Stimulated activated CD8-positive, alpha-beta memory T cell treated with anti-CD3 and anti-CD28 coated beads, Interleukin-2, amount 100 ng/mL, for 48 hours (primary cell): ENCODE measurements at regions not wholly inside any gene's neighbourhood (a gene's known extent, or its start where the extent isn't known, plus 50 kb on each side); places are given as distances from the start of the nearest gene placed in this dataset.

ENCODE experiments used
- DNase-seq, 2 donors: peaks; one replicate each; pipeline ENCODE4 v3.0.0-alpha.2; 2020; ENCODE audit warnings: low read depth in 2 of 2

DNA sequence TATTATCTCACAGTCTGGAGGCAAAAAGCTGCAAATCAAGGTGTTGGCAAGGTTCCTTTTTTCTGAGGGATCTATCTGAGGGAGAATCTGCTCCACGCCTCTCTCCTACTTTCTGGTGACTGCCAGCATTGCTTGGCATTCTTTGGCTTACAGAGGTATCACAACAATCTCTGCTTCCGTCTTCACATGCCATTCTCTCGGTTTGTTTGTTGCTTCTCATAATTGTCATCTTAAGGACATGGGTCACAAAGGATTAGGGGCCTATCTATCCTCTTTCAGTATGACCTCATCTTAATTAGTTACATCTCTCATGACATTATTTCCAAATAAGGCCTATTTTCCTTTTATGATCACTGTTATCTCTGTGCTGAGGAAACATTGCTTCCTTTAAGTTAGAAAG lies 345.0 kb downstream of the FOXG1 start:
- no peak for DNase-seq

- DNase-seq, result no peak
These were observed 356.4 kb downstream of the FOXG1 start for GRCh38 chr14:29123017-29123416.

DNA sequence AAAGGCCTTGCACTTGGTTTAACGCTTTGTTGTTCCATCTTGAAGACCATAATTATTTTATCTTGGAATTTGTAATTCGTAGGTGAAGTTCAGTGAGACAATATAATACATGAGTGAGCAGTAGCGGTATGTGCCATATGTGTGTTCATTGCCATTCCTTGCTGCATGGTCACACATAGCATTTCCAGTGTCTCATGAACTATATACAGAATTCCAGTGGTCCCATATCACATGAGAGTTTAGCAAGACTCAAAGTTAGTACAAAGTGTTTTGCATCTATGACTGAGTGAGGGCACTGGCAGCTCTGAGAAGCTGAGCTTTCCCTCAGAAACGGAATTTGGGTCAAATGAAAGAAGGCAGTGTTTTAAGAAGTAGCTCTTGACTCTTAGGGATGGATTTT lies 359.8 kb downstream of the FOXG1 start:
- no peak for DNase-seq

DNA sequence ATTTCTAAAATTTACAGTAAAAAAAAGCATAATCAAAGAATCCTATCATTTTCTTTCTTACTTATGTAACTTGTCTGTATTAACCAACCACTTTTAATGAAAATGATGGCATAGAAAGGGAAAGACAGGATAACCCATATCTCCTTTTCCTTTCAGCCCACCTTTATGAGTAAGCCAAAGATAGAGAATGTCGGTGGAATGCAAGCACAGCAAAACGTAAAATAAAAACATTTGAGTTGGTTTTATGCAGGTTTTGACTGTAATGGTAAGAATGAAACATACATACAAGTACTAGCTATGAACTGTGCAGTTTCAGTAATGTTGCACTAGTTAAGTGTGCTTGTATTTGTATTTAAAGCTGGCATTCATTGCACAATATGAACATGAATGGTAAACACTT lies 360.3 kb downstream of the FOXG1 start:
- DNase-seq, result no peak

DNA sequence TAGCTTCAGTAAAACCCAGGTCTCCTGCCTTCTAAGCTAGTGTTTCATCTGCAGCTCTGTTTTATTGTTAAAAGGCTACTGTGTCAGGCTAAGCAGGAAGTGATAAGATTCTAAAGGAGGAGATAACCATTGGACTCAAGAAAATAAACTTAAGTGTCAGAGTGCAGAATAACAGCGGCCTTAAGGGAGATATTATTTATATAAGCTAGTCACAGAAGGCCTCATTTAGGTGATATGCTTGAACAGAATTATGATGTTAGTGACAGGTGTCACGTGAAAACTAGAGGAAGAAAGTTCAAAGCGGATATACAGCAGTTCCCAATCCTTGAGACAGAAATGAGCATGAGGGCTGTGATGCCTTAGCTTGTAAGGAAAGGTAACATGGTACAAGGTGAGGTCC lies 373.4 kb downstream of the FOXG1 start:
- no peak for DNase-seq

DNA sequence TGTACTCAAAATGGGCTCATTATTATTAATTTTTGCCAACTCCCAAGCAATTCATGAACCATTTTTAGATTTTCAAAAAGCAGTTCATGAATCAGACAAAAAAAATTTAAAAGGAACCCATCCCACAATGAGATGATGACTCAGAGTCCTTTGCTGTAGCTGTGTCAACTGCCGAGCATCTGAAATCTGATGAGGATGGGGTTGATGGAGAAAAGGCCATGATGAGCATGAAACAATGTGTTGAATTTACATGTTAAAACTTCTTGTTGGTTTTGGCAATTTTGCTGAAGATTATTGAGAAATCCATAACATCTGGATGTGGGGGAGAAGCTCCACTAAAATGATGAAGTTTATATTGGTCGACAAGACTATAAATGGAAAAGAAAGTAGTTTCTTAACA lies 378.0 kb downstream of the FOXG1 start:
- no peak for DNase-seq

- DNase-seq, result no peak
These were observed 381.6 kb downstream of the FOXG1 start for GRCh38 chr14:29148221-29148620.

- no peak for DNase-seq
These were observed 383.2 kb downstream of the FOXG1 start for GRCh38 chr14:29149798-29150197.

DNA sequence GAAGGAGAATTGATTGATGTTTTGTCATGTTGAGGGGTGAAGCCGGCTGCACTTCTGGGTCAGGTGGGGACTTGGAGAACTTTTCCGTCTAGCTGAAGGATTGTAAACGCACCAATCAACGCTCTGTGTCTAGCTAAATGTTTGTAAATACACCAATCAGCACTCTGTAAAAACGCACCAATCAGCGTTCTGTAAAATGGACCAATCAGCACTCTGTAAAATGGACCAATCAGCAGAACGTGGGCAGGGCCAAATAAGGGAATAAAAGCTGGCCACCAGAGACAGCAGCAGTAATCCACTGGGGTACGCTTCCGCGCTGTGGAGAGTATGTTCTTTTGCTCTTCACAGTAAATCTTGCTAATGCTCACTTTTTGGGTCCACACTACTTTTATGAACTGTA lies 384.1 kb downstream of the FOXG1 start:
- DNase-seq, result no peak

- no peak for DNase-seq
These were observed 389.5 kb downstream of the FOXG1 start for GRCh38 chr14:29156096-29156495.

DNA sequence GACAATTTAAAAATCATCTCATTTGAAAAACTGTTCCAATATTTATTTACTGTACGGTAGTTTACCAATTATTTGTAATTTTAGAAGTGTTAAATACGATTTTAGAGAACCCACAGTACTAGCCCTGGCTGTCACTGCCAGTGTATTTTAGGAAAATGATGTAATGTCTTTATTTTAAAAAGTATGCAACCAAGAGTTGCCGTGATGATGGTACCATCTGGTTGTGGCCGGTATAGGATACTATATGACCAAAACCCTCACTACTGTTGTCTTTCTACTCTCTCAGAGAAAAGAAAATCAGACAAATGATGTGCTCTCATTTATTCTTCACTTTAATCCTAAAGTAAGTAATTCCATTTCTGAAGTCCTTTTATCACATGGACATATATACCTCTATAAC lies 395.0 kb downstream of the FOXG1 start:
- DNase-seq, result no peak

- no peak for DNase-seq
These were observed 396.5 kb downstream of the FOXG1 start for GRCh38 chr14:29163109-29163508.

- no peak for DNase-seq
These were observed 398.8 kb downstream of the FOXG1 start for GRCh38 chr14:29165431-29165830.

DNA sequence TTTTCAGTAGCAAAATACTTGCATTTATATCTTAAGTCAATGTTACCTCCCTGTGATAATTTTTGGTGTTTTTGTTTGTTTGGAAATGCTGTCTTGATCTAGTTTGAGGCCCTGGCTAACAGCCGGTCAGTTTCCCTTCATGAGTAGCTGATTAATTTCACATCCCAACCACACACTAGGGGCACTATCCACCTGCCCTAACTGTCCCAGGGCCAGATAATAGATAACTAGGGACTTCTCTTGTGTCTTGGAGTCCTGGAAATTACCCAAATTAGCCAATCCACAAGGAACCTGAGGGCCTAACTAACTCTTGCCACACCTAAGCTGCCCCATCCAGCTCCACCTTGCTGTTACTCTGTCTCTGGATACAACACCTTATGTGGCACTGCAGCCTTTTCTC lies 399.9 kb downstream of the FOXG1 start:
- no peak for DNase-seq

- no peak for DNase-seq
These were observed 401.6 kb downstream of the FOXG1 start for GRCh38 chr14:29168149-29168548.

- no peak for DNase-seq
These were observed 402.8 kb downstream of the FOXG1 start for GRCh38 chr14:29169408-29169807.

- DNase-seq, result no peak
These were observed 409.1 kb downstream of the FOXG1 start for GRCh38 chr14:29175706-29176105.

- no peak for DNase-seq
These were observed 410.3 kb downstream of the FOXG1 start for GRCh38 chr14:29176876-29177275.

DNA sequence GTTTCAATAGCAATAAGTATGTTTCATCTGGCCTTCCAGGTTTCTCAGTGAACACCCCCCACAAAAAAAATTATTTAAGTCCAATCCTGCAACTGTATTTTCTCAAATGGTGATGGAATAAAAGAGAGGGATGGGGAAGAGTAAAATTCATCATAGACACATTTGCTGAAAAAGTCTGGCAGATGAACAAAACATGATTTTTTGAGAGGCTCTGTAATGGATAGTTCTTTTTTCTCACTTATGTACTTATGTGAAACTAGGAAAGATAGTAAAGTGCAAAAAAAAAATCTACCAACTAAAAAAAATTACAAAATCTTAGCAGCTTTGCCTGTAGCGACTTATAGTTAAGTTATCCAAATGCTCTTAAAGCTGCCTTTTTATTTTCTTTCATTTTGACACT lies 412.4 kb downstream of the FOXG1 start:
- DNase-seq, result no peak

DNA sequence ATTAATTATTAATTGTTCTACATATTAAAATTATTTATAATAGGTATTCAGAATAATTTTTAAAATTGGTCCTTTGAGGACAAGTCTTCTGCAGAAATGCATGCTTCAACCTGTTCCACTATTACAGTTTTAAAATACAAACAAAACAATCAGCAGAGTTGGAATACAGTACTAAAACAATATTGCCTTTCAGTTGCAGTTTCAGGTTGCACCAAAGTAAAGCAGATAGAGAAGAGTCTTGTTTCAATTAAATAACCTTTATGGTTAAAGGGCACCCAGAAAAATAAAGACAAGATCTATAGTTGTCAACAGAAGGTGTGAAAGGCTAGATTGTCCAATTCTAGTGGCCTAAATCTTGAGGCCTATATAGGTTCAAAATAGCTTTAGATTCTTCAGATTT lies 424.5 kb downstream of the FOXG1 start:
- DNase-seq, result no peak

DNA sequence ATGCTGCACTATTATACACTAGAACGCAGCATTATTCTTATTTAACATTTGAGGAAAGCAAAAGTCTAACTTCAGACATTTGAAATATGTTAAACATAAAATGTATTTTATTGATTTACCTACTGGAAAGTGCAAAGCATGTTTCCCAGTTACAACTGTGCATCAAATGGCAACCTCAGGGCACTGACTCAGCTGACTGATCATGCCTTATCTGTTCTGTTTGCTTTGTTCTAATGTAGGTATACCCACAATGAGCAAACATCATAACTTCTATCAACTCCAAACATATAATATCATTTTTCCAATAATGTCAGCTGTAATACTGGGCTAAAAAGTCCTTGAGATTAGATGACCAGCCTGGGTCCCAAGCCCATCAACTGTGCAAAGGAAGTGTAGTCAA lies 431.0 kb downstream of the FOXG1 start:
- DNase-seq, result no peak

- no peak for DNase-seq
These were observed 439.1 kb downstream of the FOXG1 start for GRCh38 chr14:29205658-29206057.

DNA sequence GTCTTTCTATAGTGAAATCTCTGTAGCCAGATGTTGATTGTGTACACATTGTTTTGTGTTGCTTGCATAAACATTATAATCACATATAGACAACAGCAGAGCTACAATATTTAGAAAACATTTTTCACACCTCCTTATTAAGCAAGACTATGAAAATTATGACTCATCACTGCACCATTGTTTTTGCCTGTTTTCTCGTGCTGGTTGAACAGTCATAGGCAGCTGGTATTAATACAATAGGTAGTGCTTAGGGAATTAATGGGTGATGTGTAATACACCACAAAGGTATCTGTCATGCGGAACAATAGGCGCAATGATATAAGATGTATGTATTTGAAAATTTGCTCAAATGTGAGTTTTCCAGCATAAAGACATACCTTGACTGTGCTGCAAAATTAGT lies 449.3 kb downstream of the FOXG1 start:
- no peak for DNase-seq

DNA sequence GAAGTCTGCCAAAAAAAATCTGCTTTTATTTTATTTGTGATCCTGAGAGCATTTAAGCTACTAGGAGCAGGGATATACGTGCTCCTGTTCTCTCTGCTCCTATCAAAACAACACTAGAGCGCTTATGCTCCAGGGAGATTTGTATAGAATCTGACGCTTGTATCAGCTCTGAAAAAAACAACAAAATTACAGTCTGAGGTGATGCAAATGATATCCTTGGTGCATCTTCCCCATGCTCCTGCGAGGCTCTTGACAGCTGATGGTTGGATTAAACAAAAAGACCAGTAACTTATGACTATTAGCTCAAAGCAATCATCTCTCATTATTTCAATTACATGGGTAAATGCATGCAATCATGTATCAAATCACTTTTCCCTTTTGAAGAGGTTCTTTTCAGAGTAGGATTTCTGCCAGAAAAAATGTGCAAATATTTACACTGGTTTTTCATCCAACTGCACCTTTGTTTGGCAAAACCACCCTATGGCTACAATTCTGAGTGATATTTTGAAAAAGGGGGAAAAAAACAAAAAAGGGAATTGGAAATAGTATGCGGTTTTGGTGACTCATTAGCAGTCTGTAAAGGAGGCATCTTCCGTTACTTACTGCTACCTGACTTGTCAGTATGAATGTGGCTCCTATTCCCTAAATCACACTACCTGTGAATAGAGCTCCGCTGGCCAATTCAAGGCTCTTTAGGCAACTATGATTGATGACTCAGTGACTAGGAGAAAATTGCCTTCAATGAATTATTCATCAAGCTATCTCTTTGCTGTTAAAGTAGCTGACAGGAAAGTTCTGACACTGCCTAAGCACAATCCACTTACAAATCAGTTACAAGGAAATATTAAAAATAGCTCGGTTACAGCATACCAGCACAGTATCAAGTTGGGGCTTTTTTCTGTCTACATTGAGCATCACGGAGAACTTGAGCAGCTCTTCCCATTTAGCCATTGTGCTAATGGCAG lies 450.0 kb downstream of the FOXG1 start:
- no peak for DNase-seq
